NT2/D1 (cell line): ENCODE measurements at regions not wholly inside any gene's neighbourhood (a gene's known extent, or its start where the extent isn't known, plus 50 kb on each side); places are given as distances from the start of the nearest gene placed in this dataset.

Source experiments
- YY1 ChIP-seq: IDR thresholded peaks from 2 replicates; pipeline ENCODE4 v1.6.1; 2011; ENCODE audit not compliant: insufficient read length, insufficient read depth
- ZNF274 ChIP-seq: IDR thresholded peaks from 2 replicates; pipeline ENCODE4 v1.6.1; 2011; ENCODE audit warnings: mild to moderate bottlenecking, low read depth, low read length

DNA sequence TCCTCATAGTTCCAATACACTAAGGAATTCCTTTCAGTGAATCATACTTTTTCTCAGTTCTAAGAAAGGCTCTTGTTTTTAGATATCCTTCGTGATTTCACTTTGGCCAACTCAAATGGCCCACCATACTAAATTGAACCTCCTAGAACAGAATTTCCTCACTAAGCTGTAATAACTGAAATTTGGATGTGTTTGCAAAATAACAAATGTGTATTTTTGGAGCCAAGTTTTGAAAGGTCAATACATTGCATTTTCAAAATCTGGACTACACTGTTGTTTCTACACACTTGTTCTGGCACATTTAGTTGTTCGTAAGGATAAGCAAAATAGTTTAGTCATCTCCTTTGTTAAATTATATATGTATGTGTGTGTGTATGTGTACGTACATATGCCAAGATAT is 439.0 kb upstream of the STXBP6 start:
- no peak for TF ChIP-seq ZNF274
- no peak for TF ChIP-seq YY1
